NOMO-1 (cell line): ENCODE measurements at regions not wholly inside any gene's neighbourhood (a gene's known extent, or its start where the extent isn't known, plus 50 kb on each side); places are given as distances from the start of the nearest gene placed in this dataset.
"Not testable (repeated sequence)": the region's sequence is repeated elsewhere in the genome, so short reads cannot be mapped to it uniquely, and the experiment has no call there.

Experiments used
- DNase-seq, 2 experiments: peaks; one replicate each; lab custom pipeline; 2025; ENCODE audit not compliant: unreplicated experiment in 2 of 2; lab: John Stamatoyannopoulos, UW

DNA sequence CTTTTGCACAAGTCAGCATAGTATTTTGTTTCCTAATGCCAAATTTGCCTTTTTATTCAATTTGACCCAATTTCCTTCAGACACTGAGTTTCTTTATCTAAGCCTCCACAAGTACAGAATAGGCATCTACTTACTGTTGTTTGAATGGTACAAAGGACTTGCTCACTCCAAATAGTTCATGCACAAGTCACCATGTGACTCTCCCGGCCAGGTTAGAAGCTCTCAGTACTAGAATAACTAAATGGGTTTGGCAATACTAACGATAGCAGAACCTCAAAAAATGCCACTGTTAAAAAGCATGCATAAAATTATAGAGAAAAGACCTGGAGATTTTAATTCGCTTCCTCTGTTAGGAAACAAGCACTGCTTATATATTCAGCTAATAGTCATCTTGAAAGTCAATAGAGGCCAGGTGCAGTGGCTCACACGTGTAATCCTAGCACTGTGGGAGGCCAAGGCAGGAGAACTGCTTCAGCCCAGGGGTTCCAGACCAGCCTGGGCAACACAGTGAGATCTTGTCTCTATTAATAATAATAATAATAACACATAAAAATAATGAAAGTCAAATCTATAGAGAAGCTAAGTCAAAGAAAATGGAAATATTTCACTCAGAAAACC, 335.8 kb upstream of the MBL2 start:
- DNase-seq = no peak

DNA sequence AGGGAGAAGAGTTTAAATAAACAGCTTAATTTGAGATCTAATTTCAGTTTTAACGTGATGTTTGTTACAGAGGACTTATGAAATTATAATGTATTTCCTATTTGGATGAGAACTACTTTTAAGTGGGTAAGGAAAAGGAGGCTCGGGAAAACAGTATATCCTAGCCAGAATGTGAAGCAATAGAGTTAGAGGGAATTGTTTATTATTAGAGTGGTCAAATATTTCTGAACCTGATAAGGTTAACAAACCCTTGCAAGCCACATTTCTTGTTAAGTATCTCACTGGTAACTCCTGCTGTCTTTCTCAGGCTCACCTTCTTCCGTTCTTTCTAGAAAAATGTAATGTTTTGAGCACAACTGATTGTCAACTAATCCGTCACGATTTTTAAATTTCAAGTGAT, 335.1 kb upstream of the MBL2 start:
- DNase-seq = no peak

DNA sequence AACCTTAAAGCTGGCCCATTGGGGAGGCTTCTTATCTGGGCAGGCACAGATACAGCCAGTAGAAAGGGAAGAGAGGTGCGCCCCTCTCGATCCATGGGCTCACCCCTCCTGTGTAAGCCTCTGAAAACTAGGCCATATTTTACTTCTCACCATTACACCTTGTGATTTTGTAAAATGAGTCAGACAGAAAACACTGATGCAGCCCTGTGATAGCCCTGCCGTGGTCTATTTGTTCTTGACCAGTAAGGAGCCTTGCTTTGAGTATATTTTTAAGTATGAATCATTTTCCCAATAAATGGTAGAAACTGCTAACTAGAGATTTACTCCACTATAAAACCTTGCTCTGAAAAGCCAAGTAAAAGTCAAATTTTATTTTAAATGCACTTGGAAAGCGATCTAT, 329.8 kb upstream of the MBL2 start:
- DNase-seq = no peak

DNA sequence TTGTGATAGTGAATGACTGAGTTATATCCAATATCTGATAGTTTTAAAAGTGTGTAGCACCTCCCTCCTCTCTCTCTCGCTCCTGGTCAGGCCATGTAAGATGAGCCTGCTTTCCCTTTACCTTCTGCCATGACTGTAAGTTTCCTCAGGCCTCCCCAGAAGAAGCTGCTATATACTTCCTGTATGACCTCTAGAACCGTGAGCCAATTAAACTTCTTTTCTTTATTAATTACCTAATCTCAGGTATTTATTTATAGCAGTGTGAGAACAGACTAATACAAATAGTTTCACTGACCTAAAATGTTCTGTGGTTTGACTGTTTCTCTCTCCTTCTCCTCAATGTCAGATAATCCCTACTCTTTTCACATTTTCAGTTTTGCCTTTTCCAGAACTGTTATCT, 321.3 kb upstream of the MBL2 start:
- DNase-seq = no peak

DNA sequence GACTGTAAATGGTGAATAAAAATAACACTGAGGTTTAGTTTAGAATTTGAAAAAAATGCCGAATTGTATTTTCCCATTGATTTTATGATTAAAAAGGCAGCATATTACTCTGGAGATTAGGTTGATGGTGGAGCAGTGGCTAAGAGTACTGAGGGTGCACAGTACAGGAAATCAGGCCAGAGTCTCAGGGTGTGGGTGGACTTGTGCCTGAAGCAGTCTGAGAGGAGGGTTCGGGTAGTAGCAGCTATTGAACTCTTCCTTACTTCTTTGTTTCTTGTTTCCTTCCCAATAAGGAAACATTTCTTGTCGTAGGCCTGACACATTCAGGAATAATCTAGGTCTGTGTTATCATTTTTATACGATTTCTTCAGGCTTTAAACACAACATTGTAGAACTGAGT, 319.0 kb upstream of the MBL2 start:
- DNase-seq = no peak

DNA sequence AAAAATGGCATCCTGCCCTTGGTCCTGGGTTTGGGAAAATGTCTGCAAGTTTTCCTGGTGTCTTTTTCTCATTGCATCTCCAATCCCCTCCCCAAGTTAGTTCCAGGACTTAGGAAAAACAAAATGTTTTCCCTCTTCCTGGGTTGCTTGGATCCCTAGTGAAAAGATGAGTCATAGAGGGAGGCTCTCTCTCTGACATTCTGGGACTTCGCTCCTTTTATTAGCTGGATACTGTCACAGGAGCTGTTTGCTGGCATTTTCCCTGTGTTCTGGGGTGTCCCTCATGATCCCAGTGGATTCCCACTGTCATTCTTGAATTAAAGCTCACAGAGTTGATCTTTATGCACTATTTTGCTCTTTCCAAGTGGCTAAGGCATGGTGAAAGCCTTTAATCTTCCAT, 316.4 kb upstream of the MBL2 start:
- no peak for DNase-seq

DNA sequence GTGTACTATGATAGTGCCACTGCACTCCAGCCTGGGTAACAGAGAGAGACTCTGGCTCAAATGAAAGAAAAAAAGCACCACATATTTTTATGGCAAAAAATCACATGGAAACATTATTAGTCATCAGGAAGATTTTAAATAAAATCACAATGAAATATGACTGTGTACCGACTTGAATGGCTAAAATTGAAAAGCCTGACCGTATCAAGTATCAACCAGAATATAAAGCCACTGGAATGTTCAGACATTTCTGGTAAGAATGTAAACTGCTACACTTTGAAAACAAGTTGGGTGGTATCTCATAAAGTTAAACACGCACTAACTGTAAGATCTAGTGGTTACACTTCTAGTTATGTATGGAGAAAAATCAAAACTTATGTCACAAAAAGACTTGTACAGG, 306.7 kb upstream of the MBL2 start:
- no peak for DNase-seq

DNA sequence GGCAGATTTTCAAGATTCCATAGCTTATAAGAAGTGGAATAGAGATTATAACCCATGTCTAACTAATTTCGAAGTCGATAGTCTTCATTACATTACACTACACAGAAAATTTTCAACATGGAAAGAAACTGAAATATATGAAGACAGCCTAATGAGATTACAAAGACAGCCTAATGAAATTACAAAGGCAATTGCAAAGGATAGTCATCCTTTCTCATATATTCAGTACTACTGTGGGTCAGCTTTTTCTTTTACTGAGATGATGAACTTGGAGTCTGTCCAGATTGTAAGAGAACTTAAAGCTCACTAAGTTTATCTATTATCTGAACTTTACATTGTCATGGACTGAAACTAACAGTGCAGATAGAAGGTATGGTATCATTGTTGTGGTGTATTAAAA, 304.4 kb upstream of the MBL2 start:
- no peak for DNase-seq

DNA sequence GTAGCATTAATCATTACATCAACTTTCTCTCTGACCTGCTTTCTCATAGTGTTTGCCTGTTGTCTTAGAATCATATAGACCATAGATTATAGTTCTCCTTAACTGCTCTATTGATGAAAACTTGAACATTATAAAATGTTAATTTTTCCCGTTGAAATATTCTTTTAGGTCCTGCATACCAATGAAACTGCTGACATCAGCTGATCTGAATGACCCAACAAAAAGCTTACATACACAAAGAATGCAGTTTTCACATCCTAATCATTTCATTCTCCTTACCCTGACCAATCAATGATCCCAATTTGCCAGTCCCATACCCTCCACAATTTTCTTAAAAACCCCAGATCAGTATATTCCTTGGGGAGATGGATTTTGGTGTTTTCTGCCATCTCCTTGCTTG, 302.9 kb upstream of the MBL2 start:
- DNase-seq = no peak

DNA sequence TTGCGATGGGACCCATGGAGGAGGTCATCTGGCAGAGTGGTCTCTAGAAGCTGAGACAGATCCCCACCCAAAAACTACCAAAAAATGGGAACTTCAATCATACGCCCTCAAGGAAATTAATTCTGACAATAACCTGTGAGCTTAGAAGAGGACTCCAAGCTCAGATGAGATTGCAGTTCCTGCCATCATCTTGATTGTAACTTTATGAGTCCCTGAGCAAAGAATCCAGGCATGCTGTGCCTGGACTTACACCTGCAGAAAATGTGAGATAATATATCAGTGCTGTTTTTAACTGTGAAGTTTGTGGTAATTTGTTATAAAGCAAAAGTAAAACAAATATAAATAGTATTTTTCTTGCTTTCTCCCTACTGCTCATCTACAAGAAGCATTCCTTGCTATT, 299.6 kb upstream of the MBL2 start:
- DNase-seq = no peak

DNA sequence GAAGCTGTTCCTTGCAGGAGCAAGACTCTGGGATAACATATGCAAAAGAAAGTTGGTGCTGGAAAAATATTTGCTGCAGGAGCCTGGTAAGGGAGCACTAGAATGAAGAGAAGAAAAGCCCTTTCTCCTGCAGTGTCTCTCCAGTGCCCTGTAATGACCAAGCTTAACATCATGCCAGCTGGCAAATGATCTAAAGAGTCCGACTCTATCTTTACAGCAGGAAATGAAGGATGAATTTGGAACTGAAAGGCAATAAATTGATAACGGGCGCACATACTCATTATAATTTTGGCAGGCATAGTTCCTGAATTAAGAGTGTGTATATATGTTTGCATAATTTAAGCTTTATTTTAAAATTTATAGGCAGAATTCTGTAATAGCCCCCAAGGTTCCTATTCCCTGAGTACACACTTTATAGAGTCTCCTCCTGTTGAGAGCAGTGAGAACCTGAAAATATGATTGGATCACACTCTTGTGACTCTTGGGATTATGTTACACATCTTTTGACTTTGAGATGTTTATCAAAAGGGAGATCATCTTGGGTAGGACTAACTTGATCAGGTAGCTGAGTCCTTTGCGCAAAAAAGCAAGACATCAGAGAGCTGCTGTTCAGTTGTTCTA, 299.0 kb upstream of the MBL2 start:
- DNase-seq = no peak

DNA sequence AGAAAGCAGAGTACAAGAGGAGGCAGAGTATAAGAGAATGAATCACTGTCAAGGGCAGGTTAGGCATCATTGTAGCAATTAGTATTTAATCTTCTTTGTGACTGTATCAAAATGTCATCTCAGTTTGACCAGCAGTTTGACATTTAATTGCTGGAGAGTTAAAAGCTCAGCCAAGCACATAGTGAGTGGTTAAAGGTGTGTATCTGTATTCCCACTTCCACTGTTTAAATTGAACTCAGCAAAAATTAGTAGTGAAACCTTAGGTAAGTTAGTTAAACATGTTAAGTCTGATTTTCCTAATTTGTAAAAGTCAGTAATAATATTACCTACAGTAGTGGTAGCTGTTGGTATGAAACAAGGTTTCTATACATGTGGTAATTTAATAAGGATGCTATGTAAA, 296.4 kb upstream of the MBL2 start:
- DNase-seq = no peak

DNA sequence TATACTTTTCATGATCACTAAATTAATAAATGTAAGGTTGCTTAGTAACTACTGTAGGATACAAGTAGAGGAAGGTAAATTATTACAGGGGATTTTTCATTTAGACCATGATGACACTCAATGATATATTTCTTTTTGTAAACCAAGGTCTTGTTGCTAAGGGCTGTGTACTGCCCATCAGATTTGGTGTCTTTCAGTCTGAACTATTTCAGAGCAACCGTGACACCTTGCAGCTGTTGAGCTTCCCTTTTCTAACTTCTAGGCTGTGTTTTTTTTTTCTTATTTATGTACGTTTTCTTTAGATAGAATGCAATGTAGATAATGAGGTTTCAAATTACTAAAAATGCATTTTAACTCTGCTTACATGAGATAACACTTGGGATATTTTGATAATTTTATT, 292.0 kb upstream of the MBL2 start:
- DNase-seq = no peak

DNA sequence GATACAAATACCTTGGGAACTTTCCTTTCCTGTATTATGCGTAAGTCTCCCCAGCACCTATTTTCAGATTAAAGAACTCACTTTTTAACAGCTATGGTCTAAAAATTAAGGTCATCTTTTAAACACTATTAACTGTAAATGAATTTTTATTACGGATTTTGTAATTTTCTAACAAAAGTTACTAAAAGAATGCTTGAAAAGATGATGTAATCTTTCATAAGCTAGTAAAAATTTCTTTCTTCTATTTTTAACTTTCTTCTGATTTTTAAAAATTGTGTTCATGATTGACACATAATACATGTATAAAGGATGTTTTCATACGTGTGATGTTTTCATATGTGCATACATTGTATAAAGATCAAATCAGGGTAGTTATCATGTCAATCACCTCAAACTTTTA, 291.2 kb upstream of the MBL2 start:
- DNase-seq = no peak

DNA sequence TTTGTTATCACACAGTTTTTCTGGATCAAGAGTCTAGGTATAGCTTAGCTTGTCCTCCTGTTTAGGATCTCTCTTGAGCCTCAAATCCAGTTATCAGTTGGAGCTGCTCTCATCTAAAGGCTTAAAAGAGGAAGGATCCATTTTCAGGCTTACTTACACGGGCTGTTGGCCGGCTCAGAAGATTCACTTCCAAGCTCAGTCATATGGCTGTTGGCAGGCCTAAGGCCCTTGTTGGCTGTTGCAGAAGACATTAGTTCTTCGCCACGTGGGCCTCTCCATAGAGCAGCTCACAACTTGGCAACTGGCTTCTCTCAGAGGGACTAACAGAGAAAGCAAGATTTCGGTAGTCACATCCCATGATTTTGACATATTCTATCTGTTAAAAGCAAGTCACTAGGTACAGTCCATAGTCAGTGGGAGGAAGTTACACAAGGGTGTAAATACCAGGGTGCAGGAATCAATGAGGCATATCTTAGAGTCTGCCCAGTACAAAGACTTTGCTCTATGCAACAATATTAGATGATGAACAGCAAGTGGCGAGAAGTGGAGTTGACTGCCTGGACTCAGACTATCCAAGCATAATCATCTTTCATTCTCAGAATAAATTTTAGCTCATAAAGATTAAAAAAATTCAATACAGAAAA, 280.1 kb upstream of the MBL2 start:
- peak in 1 of 2 experiments; percentile 9 for DNase-seq

DNA sequence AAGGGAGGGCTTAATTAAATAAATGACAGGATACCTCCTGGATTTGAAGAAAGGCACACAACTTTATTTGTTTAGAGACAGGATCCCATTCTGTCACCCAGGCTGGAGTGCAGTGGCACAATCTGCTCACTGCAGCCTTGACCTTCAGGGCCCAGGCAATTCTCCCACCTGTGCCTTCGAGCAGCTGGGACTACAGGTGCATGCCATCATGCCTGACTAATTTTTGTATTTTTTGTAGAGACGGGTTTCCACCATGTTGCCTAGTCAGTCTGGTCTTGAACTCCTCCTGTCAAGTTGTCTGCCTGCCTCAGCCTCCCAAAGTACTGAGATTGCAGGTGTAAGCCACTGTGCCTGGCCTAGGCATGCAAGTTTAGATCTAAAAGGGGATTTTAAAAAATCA, 272.7 kb upstream of the MBL2 start:
- no peak for DNase-seq

DNA sequence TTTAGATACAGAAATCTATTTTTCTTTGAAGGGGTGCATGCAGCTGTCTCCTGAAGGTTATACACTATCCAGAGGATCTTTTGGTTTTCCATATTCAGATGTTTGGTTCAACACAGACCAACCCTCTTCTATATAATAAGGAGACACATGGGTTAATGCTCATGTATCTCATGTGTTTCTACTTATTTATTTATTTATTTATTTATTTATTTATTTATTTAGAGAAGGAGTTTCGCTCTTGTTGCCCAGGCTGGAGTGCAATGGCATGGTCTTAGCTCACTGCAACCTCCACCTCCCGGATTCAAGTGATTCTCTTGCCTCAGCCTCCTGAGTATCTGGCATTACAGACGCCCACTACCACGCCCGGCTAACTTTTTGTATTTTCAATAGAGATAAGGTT, 263.2 kb upstream of the MBL2 start:
- not testable (repeated sequence) for DNase-seq

DNA sequence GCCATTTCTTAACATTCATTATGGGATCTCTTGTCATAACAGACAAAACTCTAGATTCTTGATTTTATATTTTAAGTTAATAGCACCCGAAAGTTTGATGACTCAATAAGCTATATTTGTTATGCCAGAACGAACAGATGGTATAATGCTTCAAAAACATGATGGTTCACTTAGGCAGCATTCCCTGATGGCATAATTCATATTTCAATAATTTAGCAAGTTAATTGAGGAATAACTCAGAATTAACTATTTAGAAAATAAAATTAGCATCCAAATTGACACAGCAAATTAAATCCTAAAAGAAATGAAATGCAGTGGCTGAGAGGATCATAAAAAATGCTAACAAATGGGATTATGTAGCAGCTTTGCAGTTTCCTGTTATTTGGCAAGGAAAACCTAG, 260.8 kb upstream of the MBL2 start:
- DNase-seq = no peak

DNA sequence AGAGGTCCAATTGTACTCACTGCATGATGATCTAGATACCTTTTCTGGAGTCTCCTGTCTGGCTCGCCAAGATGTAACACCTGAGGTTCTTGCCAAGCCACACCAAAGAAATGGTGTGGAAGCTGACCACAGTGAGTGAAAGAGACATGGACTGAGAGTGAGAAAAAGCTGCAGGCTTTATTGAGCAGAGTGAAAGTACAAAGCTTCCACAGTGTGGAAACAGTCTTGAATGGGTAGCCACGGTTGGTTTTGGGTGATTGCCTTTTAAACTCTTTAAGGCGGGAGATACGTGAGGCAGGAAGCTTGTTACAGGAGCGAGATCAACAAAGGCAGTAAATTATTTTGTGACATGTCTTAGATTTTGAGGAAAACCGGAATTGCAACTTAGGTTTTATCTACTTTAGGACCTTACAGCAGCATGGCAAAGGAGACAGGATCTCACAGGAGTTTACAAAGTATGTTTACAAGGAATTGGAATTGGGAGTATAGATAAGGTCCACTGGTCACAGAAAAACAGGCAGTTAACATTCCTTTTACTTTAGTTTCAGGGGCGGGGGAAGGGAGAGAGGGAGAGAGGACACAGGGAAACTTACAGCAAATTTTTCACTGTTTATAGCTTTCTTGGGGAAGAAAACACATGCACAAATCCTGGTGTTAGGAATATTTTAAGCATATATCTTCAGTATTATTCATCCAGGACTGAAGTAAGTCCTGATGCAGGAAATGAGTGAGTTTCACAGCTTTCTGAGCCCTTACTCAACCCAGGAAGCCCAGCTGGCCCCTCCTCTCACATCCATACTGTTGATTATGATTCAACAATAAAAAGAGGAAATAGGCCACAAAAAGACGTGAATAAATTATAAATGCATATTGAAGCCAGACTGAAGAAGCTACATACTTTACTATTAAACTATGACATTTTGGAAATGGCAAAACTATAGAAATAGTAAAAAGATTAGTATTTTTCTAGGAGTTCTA, 257.6 kb upstream of the MBL2 start:
- DNase-seq = peak; percentile 77 to 87

DNA sequence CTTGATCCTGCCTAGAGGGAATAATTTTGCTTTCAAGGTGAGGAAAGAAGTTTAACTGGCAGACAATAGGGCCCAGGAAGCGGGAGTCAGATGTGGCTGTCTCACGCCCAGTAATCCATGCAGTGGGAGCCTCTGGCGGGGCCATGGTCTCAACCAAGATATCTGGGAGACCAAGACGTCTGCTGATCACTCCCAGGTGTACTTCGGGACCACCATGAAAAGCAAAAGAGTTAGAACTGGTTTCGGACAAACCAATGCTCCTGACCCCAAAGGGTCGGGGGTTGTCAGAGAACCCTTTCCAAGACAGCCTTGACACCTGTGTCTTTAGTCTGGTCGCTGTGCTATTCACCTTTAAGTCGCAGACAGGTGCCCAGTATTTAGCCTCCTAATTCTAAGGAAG, 256.9 kb upstream of the MBL2 start:
- no peak for DNase-seq

DNA sequence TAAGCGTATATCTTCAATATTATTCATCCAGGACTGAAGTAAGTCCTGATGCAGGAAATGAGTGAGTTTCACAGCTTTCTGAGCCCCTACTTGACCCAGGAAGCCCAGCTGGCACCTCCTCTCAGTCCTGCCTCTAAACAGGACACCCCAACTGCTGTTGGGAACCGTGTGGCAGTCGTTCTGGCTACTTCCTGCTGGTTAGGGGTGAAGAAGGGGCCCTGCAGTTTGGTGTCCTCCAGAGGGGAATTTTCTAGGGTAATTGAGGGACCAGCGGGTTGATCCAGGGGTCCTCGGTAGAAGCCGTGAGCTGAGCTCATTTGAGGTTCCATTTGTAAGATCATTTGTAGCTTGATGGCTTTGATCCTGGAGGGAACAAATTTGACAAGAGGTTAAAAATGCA, 253.2 kb upstream of the MBL2 start:
- not testable (repeated sequence) for DNase-seq
